ENCODE measurements at regions not wholly inside any gene's neighbourhood (a gene's known extent, or its start where the extent isn't known, plus 50 kb on each side); places are given as distances from the start of the nearest gene placed in this dataset.
A peak's percentile ranks its signal among the peaks of the same experiment; 100 is the strongest.
"Not testable (repeated sequence)": the region's sequence is repeated elsewhere in the genome, so short reads cannot be mapped to it uniquely, and the experiment has no call there.

- TF ChIP-seq CTCF (IDR thresholded peaks at IDR 0.05) (no peak), POLR2A (IDR thresholded peaks at IDR 0.05) (no peak)
- DNase-seq: no peak
- Histone ChIP-seq H3K36me3 (no peaks in the 10 kb centered on the region), H3K27me3 (no peaks in the 10 kb centered on the region), H3K4me1 (no peaks in the 10 kb centered on the region), H3K9me3 (peaks cover 0 to 10% (median 0%) of the 10 kb centered on the region in 12 donors), H3K4me3 (no peak overlapping the region), H3K27ac (no peak overlapping the region)
- intact Hi-C loops (cut with DNase I): no loop called here
- no peak for ATAC-seq
- WGBS, 4 donors: 61 to 76% (median 68%) methylated on average over 2 of the region's 2 CpGs
Observed at GRCh38 chr14:28163233-28163632, 603.4 kb upstream of the FOXG1 start.

GRCh38 chr14:28163897-28164296, 602.7 kb upstream of the FOXG1 start:
- 75 to 88% (median 76%) methylated on average over 2 of the region's 2 CpGs for WGBS, 4 donors
- TF ChIP-seq CTCF (IDR thresholded peaks at IDR 0.05): no peak

GRCh38 chr14:28187902-28188830, 578.4 kb upstream of the FOXG1 start:
- 84 to 90% (median 88%) methylated on average over 29 of the region's 29 CpGs for WGBS, 4 donors
- H3K4me3 ChIP-seq: peak overlapping the region in 1 of 12 donors; percentile 24
- DNase-seq; H3K27ac ChIP-seq; H3K4me1 ChIP-seq; intact Hi-C loops (cut with DNase I); H3K36me3 ChIP-seq; ATAC-seq; H3K27me3 ChIP-seq: not testable (repeated sequence)
- peaks cover 0 to 16% (median 0%) of the 10 kb centered on the region in 12 donors for H3K9me3 ChIP-seq

More at GRCh38 chr14:28163897-28164296, 602.7 kb upstream of the FOXG1 start:
- H3K27ac ChIP-seq: no peak overlapping the region
- ATAC-seq (no peak), DNase-seq (no peak)
- no peak overlapping the region for H3K4me3 ChIP-seq
- H3K4me1 ChIP-seq: no peaks in the 10 kb centered on the region
- H3K36me3 ChIP-seq: no peaks in the 10 kb centered on the region
- intact Hi-C loops (cut with DNase I): no loop called here
- H3K9me3 ChIP-seq: peaks cover 0 to 15% (median 0%) of the 10 kb centered on the region in 12 donors
- H3K27me3 ChIP-seq: no peaks in the 10 kb centered on the region

GRCh38 chr14:28196878-28197277, 569.7 kb upstream of the FOXG1 start:
- intact Hi-C loops (cut with DNase I): no loop called here
- Histone ChIP-seq H3K27ac (no peak overlapping the region), H3K27me3 (no peaks in the 10 kb centered on the region), H3K4me1 (no peaks in the 10 kb centered on the region), H3K9me3 (peaks cover 0 to 15% (median 0%) of the 10 kb centered on the region in 12 donors), H3K36me3 (no peaks in the 10 kb centered on the region), H3K4me3 (no peak overlapping the region)
- WGBS, 4 donors: 81 to 86% (median 82%) methylated on average over 4 of the region's 4 CpGs
- TF ChIP-seq CTCF (IDR thresholded peaks at IDR 0.05) (no peak), POLR2A (IDR thresholded peaks at IDR 0.05) (no peak)
- DNase-seq: no peak
- ATAC-seq: no peak

Measured in heart left ventricle (tissue), 16 donors.